Heart right ventricle (tissue), 16 donors: ENCODE measurements at regions not wholly inside any gene's neighbourhood (a gene's known extent, or its start where the extent isn't known, plus 50 kb on each side); places are given as distances from the start of the nearest gene placed in this dataset.

Experiments used
- ATAC-seq, 8 donors: fragments of 200-7000 bp; cut with Tn5 transposase; one replicate each; pipeline ENCODE4 v1.9.1; 2020; ENCODE audit warnings: mild to moderate bottlenecking in 8 of 8, moderate library complexity in 8 of 8, moderate number of reproducible peaks in 1 of 8
- DNase-seq, 2 donors: peaks; one replicate each; pipeline ENCODE4 v3.0.0-alpha.2; 2020
- H3K27ac ChIP-seq, 10 donors: fragments of 200-600 bp; sonication (generic) in 2 of 10; one replicate each; pipeline versions ENCODE4 v1.5.0 to v1.8.0; 2020 to 2022; ENCODE audit warnings: mild to moderate bottlenecking in 3 of 10
- H3K27me3 ChIP-seq, 7 donors: fragments of 200-600 bp; one replicate each; pipeline ENCODE4 v1.8.0; 2021 to 2022; ENCODE audit warnings: mild to moderate bottlenecking in 2 of 7
- H3K36me3 ChIP-seq, 9 donors: fragments of 200-600 bp; sonication (generic) in 1 of 9; one replicate each; pipeline versions ENCODE4 v1.5.0 to v1.8.0; 2020 to 2022; ENCODE audit warnings: mild to moderate bottlenecking in 2 of 9
- H3K4me1 ChIP-seq, 9 donors: fragments of 200-600 bp; sonication (generic) in 1 of 9; one replicate each; pipeline versions ENCODE4 v1.5.0 to v1.8.0; 2020 to 2022; ENCODE audit warnings: mild to moderate bottlenecking in 4 of 9
- H3K4me3 ChIP-seq, 10 donors: fragments of 200-600 bp; sonication (generic) in 2 of 10; one replicate each; pipeline versions ENCODE4 v1.5.0 to v1.8.0; 2020 to 2022; ENCODE audit warnings: mild to moderate bottlenecking in 7 of 10, moderate library complexity in 2 of 10
- H3K9me3 ChIP-seq, 11 donors: fragments of 200-600 bp in 10 of 11; sonication (generic) in 2 of 11; one replicate each; pipeline versions ENCODE4 v1.5.0 to v1.8.0; 2013 to 2022; ENCODE audit warnings: mild to moderate bottlenecking in 2 of 11, control low read depth in 1 of 11, moderate library complexity in 1 of 11
- CTCF ChIP-seq, 9 donors: fragments of 200-600 bp; sonication (generic) in 2 of 9; IDR thresholded peaks; one replicate each; pipeline versions ENCODE4 v1.5.0 to v1.8.0; 2021 to 2022; ENCODE audit warnings: antibody characterized with exemption in 9 of 9, mild to moderate bottlenecking in 5 of 9, moderate library complexity in 1 of 9
- WGBS, 2 donors: extraction: QIAGEN DNeasy Blood & Tissue Kit; methylation state at CpG; one replicate each; pipeline ENCODE4 v1.1.7; 2013; ENCODE audit warnings: inconsistent platforms in 1 of 2; 5-methylcytosine and 5-hydroxymethylcytosine counted together
- intact Hi-C, 10 donors: fragments of 100-400 bp; cut with DNase I; formaldehyde crosslinking; loops; one replicate each; pipeline versions ENCODE4 v1.11.1 to v1.14.2; 2022
- donor health status: Arrhythmogenic right ventricular cardiomyopathy.
- donor health status: ischemic (EF 13 %, LVEDD 7.1; RV severe dilation, severe dysfunction).
- donor health status: healthy with polysubstance abuse.
- donor health status: DM: no; HTN: yes; CAD: no.
- donor health status: DM: no; HTN: no; CAD: no.
- donor health status: ischemic (EF 25% LVEDD 6.9; RV normal size, moderate dysfunction).
- donor health status: ischemic (EF 25% LVEDD 5.7; RV mildly dilated, moderate dysfunction).
- donor health status: healthy.
- donor health status: DM: yes; HTN: yes; CAD: no.
- donor health status: Ischemic cardiomyopathy.
- donor health status: ischemic (EF 35%, LVEDD 5.7; RV mildly dilated, moderate dysfunction).
- donor health status: nonischemic (EF 11% LVEDD 7.7; RV severe dilation, severe dysfunction).
- donor health status: DM: yes; HTN: yes; CAD: no.
- donor health status: PGD.
- donor health status: ischemic (EF 29% LVEDD 5.4; RV normal size, mild dysfunction).
- donor health status: nonischemic (EF 23%, LVEDD 6.1; RV moderate dilation, normal function).

DNA sequence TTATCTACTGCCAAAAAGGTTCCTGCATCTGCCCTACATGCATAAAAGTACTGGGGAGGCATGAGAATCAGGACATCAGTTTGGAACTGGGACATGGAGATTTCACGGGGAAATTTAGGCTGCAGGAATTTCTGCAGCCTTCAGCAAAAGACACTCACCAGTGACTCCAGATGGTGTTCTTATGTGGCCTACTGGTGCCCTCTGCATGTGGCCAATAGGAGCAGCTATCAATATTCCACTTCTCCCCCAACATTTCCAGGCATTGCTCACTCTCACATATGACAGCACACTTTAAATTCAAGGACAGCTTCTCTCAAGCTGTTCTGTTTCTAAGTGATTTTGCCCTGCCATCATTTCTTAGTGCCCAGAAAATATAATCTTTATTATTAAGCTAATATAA is 570.5 kb upstream of the ARGLU1 start:
- peaks cover 0 to 35% (median 18%) of the 10 kb centered on the region in 9 donors for H3K4me1 ChIP-seq
- peak overlapping the region in 3 of 10 donors; percentile 7 to 56 (median 46) for H3K27ac ChIP-seq
- no peak for TF ChIP-seq CTCF (IDR thresholded peaks at IDR 0.05)
- no peaks in the 10 kb centered on the region for H3K27me3 ChIP-seq
- H3K36me3 ChIP-seq, result no peaks in the 10 kb centered on the region
- H3K9me3 ChIP-seq, result no peaks in the 10 kb centered on the region
- ATAC-seq, result peak in 2 of 8 donors; percentile 25 to 34
- 46 to 63% methylated on average over 1 of the region's 1 CpG for WGBS, 2 donors
- H3K4me3 ChIP-seq, result no peak overlapping the region
- no peak for DNase-seq
- intact Hi-C loops, result loop anchor here in 2 of 10 donors (5.0 to 10.0 kb wide), 2 partner anchors 221 to 444 kb away; no protein-coding TSS in a partner anchor

- Histone ChIP-seq H3K4me3 (no peak overlapping the region), H3K27me3 (no peaks in the 10 kb centered on the region), H3K27ac (no peak overlapping the region), H3K36me3 (no peaks in the 10 kb centered on the region), H3K4me1 (peaks cover 0 to 14% (median 9%) of the 10 kb centered on the region in 9 donors), H3K9me3 (peaks cover 0 to 1% (median 0%) of the 10 kb centered on the region in 11 donors)
- no peak for TF ChIP-seq CTCF (IDR thresholded peaks at IDR 0.05)
- intact Hi-C loops, result loop anchor here in 1 of 10 donors (10.0 kb wide), 1 partner anchor 439 kb away; no protein-coding TSS in a partner anchor
- ATAC-seq (no peak), DNase-seq (no peak)
- 76 to 82% methylated on average over 5 of the region's 5 CpGs for WGBS, 2 donors
Observed at GRCh38 chr13:107133950-107134349, 566.0 kb upstream of the ARGLU1 start.

- 91 to 100% methylated on average over 1 of the region's 1 CpG for WGBS, 2 donors
- Histone ChIP-seq H3K9me3 (peaks cover 0 to 4% (median 0%) of the 10 kb centered on the region in 11 donors), H3K4me1 (no peaks in the 10 kb centered on the region), H3K4me3 (no peak overlapping the region), H3K36me3 (no peaks in the 10 kb centered on the region), H3K27ac (no peak overlapping the region), H3K27me3 (no peaks in the 10 kb centered on the region)
- TF ChIP-seq CTCF (IDR thresholded peaks at IDR 0.05), result no peak
- DNase-seq (no peak), ATAC-seq (no peak)
- intact Hi-C loops, result loop anchor here in 1 of 10 donors (10.0 kb wide), 1 partner anchor 436 kb away; no protein-coding TSS in a partner anchor
Observed at GRCh38 chr13:107130566-107130965, 562.6 kb upstream of the ARGLU1 start.

DNA sequence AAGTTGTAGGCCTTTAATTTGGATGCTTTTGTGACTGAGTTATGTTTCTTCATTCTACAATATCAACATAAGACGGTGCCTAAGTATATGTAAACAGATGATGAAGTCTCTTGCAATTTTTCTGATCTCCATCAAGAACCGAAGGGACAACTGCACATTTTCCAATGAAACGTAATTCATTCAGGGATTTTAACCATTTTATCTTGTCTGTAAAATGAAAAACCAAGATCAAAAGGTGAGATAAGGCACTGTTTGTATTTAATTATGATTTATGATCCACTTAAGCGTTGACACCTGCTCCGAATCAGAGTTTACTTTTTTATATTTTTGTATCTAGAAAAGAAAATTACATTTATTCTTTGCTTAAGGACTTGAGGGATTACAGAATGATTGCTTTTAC is 556.8 kb upstream of the ARGLU1 start:
- Histone ChIP-seq H3K9me3 (peaks cover 0 to 4% (median 0%) of the 10 kb centered on the region in 11 donors), H3K4me3 (no peak overlapping the region), H3K4me1 (peaks cover 0 to 6% (median 0%) of the 10 kb centered on the region in 9 donors), H3K36me3 (no peaks in the 10 kb centered on the region), H3K27me3 (no peaks in the 10 kb centered on the region), H3K27ac (no peak overlapping the region)
- DNase-seq (no peak), ATAC-seq (no peak)
- intact Hi-C loops, result loop anchor here in 8 of 10 donors (5.0 to 10.0 kb wide), 12 partner anchors 197 to 1050 kb away; partner anchors contain the start of gene EFNB2 (in 5 of the 8)
- no peak for TF ChIP-seq CTCF (IDR thresholded peaks at IDR 0.05)
- 81 to 88% methylated on average over 5 of the region's 5 CpGs for WGBS, 2 donors
